Karpas-422 (cell line): ENCODE measurements at regions not wholly inside any gene's neighbourhood (a gene's known extent, or its start where the extent isn't known, plus 50 kb on each side); places are given as distances from the start of the nearest gene placed in this dataset.

Experiments used
- small RNA-seq: library from RNA; depleted of rRNA; stranded (forward); fragments of <200 nt; gene quantifications from one replicate; pipeline ENCODE3, GENCODE V24; 2014

Small RNA genes lying in the stretch of these regions (small RNA-seq; reads per million reads assigned to genes)
- gene RPS20P10 = 0.20 reads per million
